ENCODE measurements at regions not wholly inside any gene's neighbourhood (a gene's known extent, or its start where the extent isn't known, plus 50 kb on each side); places are given as distances from the start of the nearest gene placed in this dataset.

GRCh38 chr13:108528303-108528702 is 101.1 kb upstream of the MYO16 start:
- Histone ChIP-seq H2BK120ac (ENCODE audit: low read depth, low read length, poor library complexity, severe bottlenecking) (no peak overlapping the region), H3K27me3 (ENCODE audit: insufficient read depth, low read length) (no peaks in the 10 kb centered on the region), H2AFZ (ENCODE audit: low read length) (no peak overlapping the region), H2BK20ac (ENCODE audit: low read depth, low read length, poor library complexity, severe bottlenecking) (no peak overlapping the region), H3K79me2 (ENCODE audit: insufficient read depth, low read length) (no peaks in the 10 kb centered on the region), H4K5ac (ENCODE audit: insufficient read length, low read depth, low read length) (no peak overlapping the region), H3K4me2 (ENCODE audit: insufficient read depth, insufficient read length, low read length) (no peak overlapping the region), H3K4me1 (ENCODE audit: insufficient read depth, low read length) (no peaks in the 10 kb centered on the region), H4K20me1 (ENCODE audit: control insufficient read depth, insufficient read depth, insufficient read length) (no peaks in the 10 kb centered on the region), H3K27ac (ENCODE audit: insufficient read length, low read depth, low read length) (no peak overlapping the region), H2BK15ac (ENCODE audit: low read depth, low read length) (no peak overlapping the region), H4K8ac (replicated peaks; ENCODE audit: insufficient read length, low read depth, low read length) (no peak overlapping the region), H3K23me2 (ENCODE audit: insufficient read length, low read depth, low read length, poor library complexity, severe bottlenecking) (no peaks in the 10 kb centered on the region), H3K18ac (ENCODE audit: insufficient read length, low read depth, low read length) (no peak overlapping the region), H3K14ac (ENCODE audit: insufficient read depth, low read length) (no peak overlapping the region), H3K9ac (ENCODE audit: extremely low read depth, insufficient read length, low read length) (no peak overlapping the region), H3K56ac (ENCODE audit: insufficient read length, low read depth, low read length) (no peak overlapping the region), H3K9me3 (ENCODE audit: control insufficient read depth, low read depth, low read length) (no peaks in the 10 kb centered on the region), H2AK5ac (ENCODE audit: insufficient read length, low read length) (no peak overlapping the region), H2BK12ac (ENCODE audit: insufficient read length, low read depth, low read length) (no peak overlapping the region), H3T11ph (ENCODE audit: low read length) (no peak overlapping the region), H2BK5ac (ENCODE audit: insufficient read length, low read length) (no peak overlapping the region), H3K79me1 (ENCODE audit: insufficient read depth, low read depth, low read length, poor library complexity, severe bottlenecking) (no peaks in the 10 kb centered on the region), H4K91ac (ENCODE audit: insufficient read length, low read depth, low read length) (no peak overlapping the region), H3K4ac (ENCODE audit: low read depth, low read length) (no peak overlapping the region), H3K23ac (ENCODE audit: insufficient read length, low read depth, low read length) (no peak overlapping the region)
- TF ChIP-seq, protein P1, sequence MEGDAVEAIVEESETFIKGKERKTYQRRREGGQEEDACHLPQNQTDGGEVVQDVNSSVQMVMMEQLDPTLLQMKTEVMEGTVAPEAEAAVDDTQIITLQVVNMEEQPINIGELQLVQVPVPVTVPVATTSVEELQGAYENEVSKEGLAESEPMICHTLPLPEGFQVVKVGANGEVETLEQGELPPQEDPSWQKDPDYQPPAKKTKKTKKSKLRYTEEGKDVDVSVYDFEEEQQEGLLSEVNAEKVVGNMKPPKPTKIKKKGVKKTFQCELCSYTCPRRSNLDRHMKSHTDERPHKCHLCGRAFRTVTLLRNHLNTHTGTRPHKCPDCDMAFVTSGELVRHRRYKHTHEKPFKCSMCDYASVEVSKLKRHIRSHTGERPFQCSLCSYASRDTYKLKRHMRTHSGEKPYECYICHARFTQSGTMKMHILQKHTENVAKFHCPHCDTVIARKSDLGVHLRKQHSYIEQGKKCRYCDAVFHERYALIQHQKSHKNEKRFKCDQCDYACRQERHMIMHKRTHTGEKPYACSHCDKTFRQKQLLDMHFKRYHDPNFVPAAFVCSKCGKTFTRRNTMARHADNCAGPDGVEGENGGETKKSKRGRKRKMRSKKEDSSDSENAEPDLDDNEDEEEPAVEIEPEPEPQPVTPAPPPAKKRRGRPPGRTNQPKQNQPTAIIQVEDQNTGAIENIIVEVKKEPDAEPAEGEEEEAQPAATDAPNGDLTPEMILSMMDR (conservative IDR thresholded peaks at IDR 0.05) = no peak
- H3K4me3 Mint-ChIP-seq = no peak overlapping the region
- H3K27me3 Mint-ChIP-seq (ENCODE audit: low read depth) = peaks cover 5% of the 10 kb centered on the region
- 100% methylated on average over 1 of the region's 2 CpGs for WGBS (ENCODE audit: extremely low coverage, insufficient read length, low lambda C conversion rate)
- H3K27ac Mint-ChIP-seq = no peak overlapping the region
- no peaks in the 10 kb centered on the region for H3K36me3 Mint-ChIP-seq (ENCODE audit: insufficient read depth in 1 of 3, low read depth in 3 of 3)
- no peak for DNase-seq
- no peaks in the 10 kb centered on the region for H3K9me3 Mint-ChIP-seq
- 0 out of 4 replicates have a peak, but pooled peaks cover 0 to 3% of the 10 kb centered on the region in 2 experiments for H3K4me1 Mint-ChIP-seq
